SU-DHL-6 (cell line): ENCODE measurements at regions not wholly inside any gene's neighbourhood (a gene's known extent, or its start where the extent isn't known, plus 50 kb on each side); places are given as distances from the start of the nearest gene placed in this dataset.

ENCODE experiments used
- H2AFZ ChIP-seq: fragments of 200-600 bp; sonication (generic); 2 replicates; pipeline ENCODE4 v1.6.1; 2014; ENCODE audit warnings: low read depth, mild to moderate bottlenecking, moderate library complexity, mixed read lengths, antibody characterized with exemption, low read length; ENCODE audit not compliant: severe bottlenecking
- H3F3A ChIP-seq: fragments of 200-600 bp; shearing (Covaris generic); 2 replicates; pipeline ENCODE4 v1.6.0; 2016; ENCODE audit warnings: antibody characterized with exemption, mild to moderate bottlenecking; ENCODE audit not compliant: insufficient read depth
- H3K27ac ChIP-seq: fragments of 200-600 bp; sonication (generic); 2 replicates; pipeline ENCODE4 v1.5.1; 2016; ENCODE audit warnings: low read depth, mild to moderate bottlenecking, low read length, moderate library complexity, mixed read lengths
- H3K27me3 ChIP-seq: fragments of 200-600 bp; sonication (generic), shearing (Covaris generic); 2 replicates; pipeline ENCODE4 v1.6.0; 2014; ENCODE audit warnings: mild to moderate bottlenecking, low read length
- H3K36me3 ChIP-seq: fragments of 200-600 bp; sonication (generic); 2 replicates; pipeline ENCODE4 v1.6.1; 2014; ENCODE audit warnings: mild to moderate bottlenecking, low read length, mixed read lengths
- H3K4me2 ChIP-seq: fragments of 300-600, 200-600 bp; shearing (Covaris generic), sonication (generic); 2 replicates; pipeline ENCODE4 v1.6.0; 2014; ENCODE audit warnings: low read length, low read depth, mild to moderate bottlenecking; ENCODE audit not compliant: poor library complexity, severe bottlenecking
- H3K4me3 ChIP-seq: fragments of 200-600 bp; sonication (generic); 2 replicates; pipeline ENCODE4 v1.5.1; 2014; ENCODE audit warnings: antibody characterized with exemption, low read length, mild to moderate bottlenecking, mixed read lengths; ENCODE audit not compliant: insufficient read depth, poor library complexity, severe bottlenecking
- H3K79me2 ChIP-seq: fragments of 200-600 bp; sonication (generic); 2 replicates; pipeline ENCODE4 v1.6.1; 2014; ENCODE audit warnings: mild to moderate bottlenecking, low read length, moderate library complexity; ENCODE audit not compliant: insufficient read depth
- H3K9ac ChIP-seq: fragments of 200-600 bp; sonication (generic); 2 replicates; pipeline ENCODE4 v1.7.0; 2014; ENCODE audit warnings: mild to moderate bottlenecking, low read length
- H3K9me2 ChIP-seq: fragments of 200-600 bp; sonication (generic); replicated peaks from 2 replicates; pipeline ENCODE4 v1.6.1; 2014; ENCODE audit warnings: low read length; ENCODE audit not compliant: insufficient read depth
- H3K9me3 ChIP-seq: fragments of 200-600 bp; sonication (generic); 2 replicates; pipeline ENCODE4 v1.6.1; 2014; ENCODE audit warnings: low read length, mixed read lengths; ENCODE audit not compliant: insufficient read depth
- H4K20me1 ChIP-seq: fragments of 200-600 bp; sonication (generic); 2 replicates; pipeline ENCODE4 v1.6.1; 2014; ENCODE audit warnings: low read depth, mild to moderate bottlenecking, antibody characterized with exemption, low read length, moderate library complexity, mixed read lengths
- CTCF ChIP-seq: fragments of 200-600 bp; sonication (generic); IDR thresholded peaks from one replicate; pipeline ENCODE4 v1.5.1; 2017; ENCODE audit warnings: antibody characterized with exemption, mild to moderate bottlenecking, low read length, moderate library complexity; ENCODE audit not compliant: insufficient read depth, poor library complexity, severe bottlenecking
- EZH2phosphoT487 ChIP-seq: fragments of 200-600 bp; sonication (generic), shearing (Covaris generic); conservative IDR thresholded peaks from 2 replicates; pipeline ENCODE4 v1.6.1; 2018; ENCODE audit warnings: mild to moderate bottlenecking, antibody characterized with exemption, low read length, moderate library complexity, mixed read lengths

GRCh38 chr18:30754846-30755245 is 287.7 kb downstream of the DSC3 start:
- no peaks in the 10 kb centered on the region for H3K79me2 ChIP-seq
- no peak overlapping the region for H3K27ac ChIP-seq
- no peaks in the 10 kb centered on the region for H4K20me1 ChIP-seq
- no peak overlapping the region for H3K9ac ChIP-seq
- H3K9me2 ChIP-seq, result no peaks in the 10 kb centered on the region
- H3K9me3 ChIP-seq, result no peaks in the 10 kb centered on the region
- H2AFZ ChIP-seq, result no peak overlapping the region
- no peak overlapping the region for H3K4me3 ChIP-seq
- no peak overlapping the region for H3K4me2 ChIP-seq
- TF ChIP-seq CTCF (no peak), EZH2phosphoT487 (no peak)
- H3K36me3 ChIP-seq, result no peaks in the 10 kb centered on the region
- no peaks in the 10 kb centered on the region for H3F3A ChIP-seq
- no peaks in the 10 kb centered on the region for H3K27me3 ChIP-seq

DNA sequence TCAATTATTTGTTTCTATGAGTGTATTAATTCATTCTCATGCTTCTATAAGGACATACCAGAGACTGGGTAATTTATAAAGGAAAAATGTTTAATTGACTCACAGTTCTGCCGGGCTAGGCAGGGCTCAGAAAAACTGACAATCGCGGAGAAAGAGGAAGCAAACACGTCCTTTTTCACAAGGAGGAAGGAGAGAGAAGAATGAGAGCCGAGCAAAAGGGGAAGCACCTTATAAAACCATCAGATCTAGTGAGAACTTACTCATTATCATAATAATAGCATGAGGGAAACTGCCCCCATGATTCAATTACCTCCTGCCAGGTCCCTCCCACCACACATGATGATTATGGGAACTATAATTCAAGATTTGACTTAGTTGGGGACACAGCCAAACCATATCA is 294.0 kb downstream of the DSC3 start:
- Histone ChIP-seq H3K9me2 (no peaks in the 10 kb centered on the region), H3F3A (no peaks in the 10 kb centered on the region), H3K4me2 (peak overlapping the region; percentile 42), H3K27me3 (no peaks in the 10 kb centered on the region), H3K36me3 (no peaks in the 10 kb centered on the region), H3K9me3 (no peaks in the 10 kb centered on the region), H3K79me2 (no peaks in the 10 kb centered on the region), H4K20me1 (no peaks in the 10 kb centered on the region), H3K27ac (no peak overlapping the region), H3K4me3 (no peak overlapping the region), H2AFZ (no peak overlapping the region), H3K9ac (no peak overlapping the region)
- no peak for TF ChIP-seq CTCF
- no peak for TF ChIP-seq EZH2phosphoT487

GRCh38 chr18:30746224-30746623 is 296.3 kb downstream of the DSC3 start:
- no peaks in the 10 kb centered on the region for H3K79me2 ChIP-seq
- no peaks in the 10 kb centered on the region for H3K36me3 ChIP-seq
- H3K27ac ChIP-seq, result no peak overlapping the region
- no peaks in the 10 kb centered on the region; the same call in 1 of the 2 replicates for H3F3A ChIP-seq
- H3K27me3 ChIP-seq, result no peaks in the 10 kb centered on the region
- H2AFZ ChIP-seq, result no peak overlapping the region
- TF ChIP-seq CTCF (no peak), EZH2phosphoT487 (no peak)
- H3K9ac ChIP-seq, result no peak overlapping the region
- H4K20me1 ChIP-seq, result no peaks in the 10 kb centered on the region
- H3K9me2 ChIP-seq, result no peaks in the 10 kb centered on the region
- H3K4me3 ChIP-seq, result no peak overlapping the region
- H3K4me2 ChIP-seq, result no peak overlapping the region
- H3K9me3 ChIP-seq, result no peaks in the 10 kb centered on the region

- Histone ChIP-seq H2AFZ (no peak overlapping the region), H3K27me3 (no peaks in the 10 kb centered on the region), H3K9ac (no peak overlapping the region)
Observed at GRCh38 chr18:30743033-30743432, 299.5 kb downstream of the DSC3 start.

More at GRCh38 chr18:30743033-30743432, 299.5 kb downstream of the DSC3 start:
- Histone ChIP-seq H3K4me3 (no peak overlapping the region), H3K79me2 (no peaks in the 10 kb centered on the region), H3K36me3 (no peaks in the 10 kb centered on the region), H3K27ac (no peak overlapping the region), H3K4me2 (peak overlapping the region; percentile 88), H4K20me1 (no peaks in the 10 kb centered on the region), H3F3A (no peaks in the 10 kb centered on the region; the same call in 1 of the 2 replicates), H3K9me3 (no peaks in the 10 kb centered on the region), H3K9me2 (no peaks in the 10 kb centered on the region)
- TF ChIP-seq CTCF (no peak), EZH2phosphoT487 (no peak)
